IMR-90 (cell line): ENCODE measurements at regions not wholly inside any gene's neighbourhood (a gene's known extent, or its start where the extent isn't known, plus 50 kb on each side); places are given as distances from the start of the nearest gene placed in this dataset.

Experiments
- ATAC-seq: fragments of 200-7000 bp; cut with Tn5 transposase; 2 replicates; pipeline ENCODE4 v1.9.1; 2020; ENCODE audit warnings: low read depth, mild to moderate bottlenecking, moderate library complexity
- BruUV-seq: library from RNA; stranded (reverse); fragments of 400-500 nt; replicated peaks from 2 replicates; lab custom pipeline; 2021; lab: Mats Ljungman, UMichigan
- CTCF ChIA-PET: fragments of 300-600 bp; formaldehyde crosslinking; extraction: SDS; loops from one replicate; lab custom pipeline; 2021; ENCODE audit warnings: antibody characterized with exemption; lab: Yijun Ruan, JAX
- POLR2A ChIA-PET: fragments of 300-600 bp; sonication (Branson Sonifier 250); formaldehyde crosslinking; loops from one replicate; lab custom pipeline; 2022; ENCODE audit warnings: antibody characterized with exemption; ENCODE audit not compliant: unreplicated experiment; lab: Charles Lee
- DNase-seq: peaks from one replicate; pipeline ENCODE4 v3.0.0; 2013
- H2AFZ ChIP-seq: replicated peaks from 2 replicates; pipeline ENCODE3; 2013; ENCODE audit warnings: low read length, mild to moderate bottlenecking; ENCODE audit not compliant: poor library complexity
- H2AK5ac ChIP-seq: 2 replicates; pipeline ENCODE4 v1.6.1; 2013; ENCODE audit warnings: low read depth, low read length, inconsistent platforms
- H2AK9ac ChIP-seq: replicated peaks from 2 replicates; pipeline ENCODE3; 2013; ENCODE audit warnings: mild to moderate bottlenecking, low read depth, low read length, moderate library complexity; ENCODE audit not compliant: poor library complexity
- H2BK120ac ChIP-seq: 2 replicates; pipeline ENCODE4 v1.6.1; 2013; ENCODE audit warnings: low read depth, low read length, inconsistent platforms
- H2BK15ac ChIP-seq: 3 replicates; pipeline ENCODE4 v1.6.1; 2013; ENCODE audit warnings: low read depth, low read length, inconsistent platforms
- H2BK20ac ChIP-seq: 2 replicates; pipeline ENCODE4 v1.6.1; 2013; ENCODE audit warnings: low read depth, mild to moderate bottlenecking, inconsistent platforms, low read length, moderate library complexity
- H2BK5ac ChIP-seq: 2 replicates; pipeline ENCODE4 v1.6.1; 2013; ENCODE audit warnings: mild to moderate bottlenecking, low read depth, low read length, inconsistent platforms; ENCODE audit not compliant: poor library complexity, severe bottlenecking
- H3K14ac ChIP-seq: replicated peaks from 2 replicates; pipeline ENCODE4 v1.6.1; 2013; ENCODE audit warnings: low read depth, low read length, inconsistent platforms
- H3K18ac ChIP-seq: 2 replicates; pipeline ENCODE4 v1.6.1; 2013; ENCODE audit warnings: low read depth, low read length, control low read depth
- H3K23ac ChIP-seq: 2 replicates; pipeline ENCODE4 v1.6.1; 2013; ENCODE audit warnings: low read depth, low read length, inconsistent platforms
- H3K27ac ChIP-seq: 2 replicates; pipeline ENCODE4 v1.5.1; 2013; ENCODE audit warnings: mild to moderate bottlenecking, control low read depth, low read length; ENCODE audit not compliant: insufficient read depth
- H3K27me3 ChIP-seq: 2 replicates; pipeline ENCODE4 v1.6.1; 2013; ENCODE audit warnings: low read length; ENCODE audit not compliant: control insufficient read depth, insufficient read depth
- H3K36me3 ChIP-seq: 2 replicates; pipeline ENCODE4 v1.6.1; 2013; ENCODE audit warnings: low read length, mixed read lengths; ENCODE audit not compliant: control insufficient read depth, insufficient read depth
- H3K4ac ChIP-seq: 2 replicates; pipeline ENCODE4 v1.6.1; 2013; ENCODE audit warnings: low read depth, low read length, inconsistent platforms
- H3K4me1 ChIP-seq: 2 replicates; pipeline ENCODE4 v1.6.1; 2013; ENCODE audit warnings: low read length, mixed read lengths; ENCODE audit not compliant: control insufficient read depth, insufficient read depth
- H3K4me2 ChIP-seq: 2 replicates; pipeline ENCODE4 v1.6.1; 2013; ENCODE audit warnings: low read depth, mild to moderate bottlenecking, control low read depth, low read length, moderate library complexity
- H3K4me3 ChIP-seq: 2 replicates; pipeline ENCODE4 v1.5.1; 2013; ENCODE audit warnings: low read depth, mild to moderate bottlenecking, control low read depth, low read length, moderate library complexity; ENCODE audit not compliant: insufficient read depth
- H3K56ac ChIP-seq: 2 replicates; pipeline ENCODE4 v1.6.1; 2013; ENCODE audit warnings: low read length, inconsistent platforms; ENCODE audit not compliant: insufficient read depth; ENCODE audit errors: extremely low read depth
- H3K79me1 ChIP-seq, 2 experiments: 2 replicates each; pipeline ENCODE4 v1.6.1; 2013; ENCODE audit warnings: low read length in 2 of 2, inconsistent platforms in 1 of 2, low read depth in 1 of 2
- H3K9ac ChIP-seq: 2 replicates; pipeline ENCODE4 v1.6.1; 2013; ENCODE audit warnings: low read depth, low read length, control low read depth
- H3K9me1 ChIP-seq: 2 replicates; pipeline ENCODE4 v1.6.1; 2013; ENCODE audit warnings: low read length, inconsistent platforms; ENCODE audit not compliant: insufficient read depth
- H3K9me3 ChIP-seq: 2 replicates; pipeline ENCODE4 v1.6.1; 2013; ENCODE audit warnings: low read length; ENCODE audit not compliant: control insufficient read depth, insufficient read depth
- H4K20me1 ChIP-seq: 2 replicates; pipeline ENCODE4 v1.6.1; 2013; ENCODE audit warnings: low read length, inconsistent platforms; ENCODE audit not compliant: insufficient read depth
- H4K5ac ChIP-seq: 2 replicates; pipeline ENCODE4 v1.6.1; 2013; ENCODE audit warnings: mild to moderate bottlenecking, low read depth, low read length, control low read depth
- H4K8ac ChIP-seq, 2 experiments: 2 replicates each; pipeline ENCODE4 v1.6.1; 2013; ENCODE audit warnings: low read depth in 2 of 2, low read length in 2 of 2, control low read depth in 1 of 2, inconsistent platforms in 1 of 2
- H4K91ac ChIP-seq: 2 replicates; pipeline ENCODE4 v1.6.1; 2013; ENCODE audit warnings: low read depth, low read length, inconsistent platforms; ENCODE audit not compliant: insufficient read depth
- BHLHE40 ChIP-seq: fragments of 150-350 bp; IDR thresholded peaks from 2 replicates; pipeline ENCODE4 v1.6.1; 2016; ENCODE audit warnings: mild to moderate bottlenecking, low read depth, low read length
- CEBPB ChIP-seq: IDR thresholded peaks from 2 replicates; pipeline ENCODE4 v1.6.1; 2012; ENCODE audit warnings: low read depth, low read length, improper control_type of control experiment
- CHD1 ChIP-seq: IDR thresholded peaks from 2 replicates; pipeline ENCODE4 v1.6.1; 2012; ENCODE audit warnings: low read depth, low read length, improper control_type of control experiment
- ELK1 ChIP-seq: fragments of 150-350 bp; IDR thresholded peaks from 2 replicates; pipeline ENCODE4 v1.6.1; 2016; ENCODE audit warnings: low read depth, mild to moderate bottlenecking, low read length, moderate library complexity, borderline replicate concordance
- FOS ChIP-seq: fragments of 150-350 bp; IDR thresholded peaks from 2 replicates; pipeline ENCODE4 v1.6.1; 2016; ENCODE audit warnings: low read depth, low read length
- MAFK ChIP-seq: IDR thresholded peaks from 2 replicates; pipeline ENCODE4 v1.6.1; 2012; ENCODE audit warnings: low read depth, low read length, improper control_type of control experiment
- MAZ ChIP-seq: IDR thresholded peaks from 2 replicates; pipeline ENCODE4 v1.6.1; 2012; ENCODE audit warnings: low read depth, mild to moderate bottlenecking, low read length, improper control_type of control experiment, moderate library complexity, borderline replicate concordance
- NFE2L2 ChIP-seq: fragments of 150-350 bp; IDR thresholded peaks from 2 replicates; pipeline ENCODE4 v1.6.1; 2016; ENCODE audit warnings: low read depth, mild to moderate bottlenecking, low read length
- POLR2A ChIP-seq: IDR thresholded peaks from 2 replicates; pipeline ENCODE4 v1.6.1; 2012; ENCODE audit warnings: mild to moderate bottlenecking, low read depth, low read length
- RAD21 ChIP-seq: IDR thresholded peaks from 2 replicates; pipeline ENCODE4 v1.6.1; 2012; ENCODE audit warnings: low read length, improper control_type of control experiment
- RCOR1 ChIP-seq: IDR thresholded peaks from 2 replicates; pipeline ENCODE4 v1.6.1; 2012; ENCODE audit warnings: mild to moderate bottlenecking, low read length, improper control_type of control experiment; ENCODE audit not compliant: insufficient replicate concordance
- RFX5 ChIP-seq: IDR thresholded peaks from 2 replicates; pipeline ENCODE4 v1.8.0; 2012; ENCODE audit warnings: low read depth, mild to moderate bottlenecking, low read length, moderate library complexity
- SMC3 ChIP-seq: fragments of 150-350 bp; IDR thresholded peaks from 2 replicates; pipeline ENCODE4 v1.6.1; 2016; ENCODE audit warnings: low read depth, mild to moderate bottlenecking, antibody characterized with exemption, low read length, moderate library complexity
- USF2 ChIP-seq: fragments of 150-350 bp; IDR thresholded peaks from 2 replicates; pipeline ENCODE4 v1.6.1; 2017; ENCODE audit warnings: mild to moderate bottlenecking, antibody characterized with exemption, low read length, low read depth
- WGBS, 2 experiments: methylation state at CpG; one replicate each; pipeline versions ENCODE4 v1.1.5 to v1.1.7; 2013; ENCODE audit warnings: missing lambda C conversion rate in 2 of 2; ENCODE audit not compliant: insufficient read length in 1 of 2; ENCODE audit errors: extremely low coverage in 2 of 2; 5-methylcytosine and 5-hydroxymethylcytosine counted together
- dilution Hi-C: fragments of 300-500 bp; cut with HindIII; formaldehyde crosslinking; loops from one replicate; pipeline ENCODE4 v1.14.3; 2018; ENCODE audit warnings: low sequenced_read_pairs; ENCODE audit not compliant: unreplicated experiment
- in situ Hi-C: fragments of 300-500 bp; cut with MboI; formaldehyde crosslinking; loops from 3 replicates; pipeline ENCODE4 v1.14.3; 2019; ENCODE audit warnings: low sequenced_read_pairs, inconsistent platforms, mixed read lengths
- intact Hi-C: fragments of 100-400 bp; cut with micrococcal nuclease; formaldehyde crosslinking; loops from 2 replicates; pipeline ENCODE4 v1.10.0; 2022
- TF ChIP-seq, protein P1 (sequence below): conservative IDR thresholded peaks from 2 replicates; pipeline ENCODE4 v1.5.1; 2012; ENCODE audit warnings: mild to moderate bottlenecking, low read depth, low read length, improper control_type of control experiment

- Histone ChIP-seq H4K91ac (no peak overlapping the region), H3K4me1 (peaks cover 8% of the 10 kb centered on the region), H4K8ac (no peak overlapping the region), H2AK5ac (peak overlapping the region; percentile 46), H4K20me1 (no peaks in the 10 kb centered on the region), H3K9me1 (no peaks in the 10 kb centered on the region; the same call in 1 of the 2 replicates), H2AK9ac (no peak overlapping the region), H3K9ac (no peak overlapping the region), H3K4me3 (no peak overlapping the region), H3K36me3 (no peaks in the 10 kb centered on the region), H3K79me1 (no peaks in the 10 kb centered on the region), H3K27ac (no peak overlapping the region), H3K18ac (no peak overlapping the region), H2BK120ac (no peak overlapping the region), H3K23ac (no peak overlapping the region), H3K27me3 (no peaks in the 10 kb centered on the region; the same call in 1 of the 2 replicates), H2BK5ac (no peak overlapping the region), H2BK15ac (no peak overlapping the region), H2BK20ac (no peak overlapping the region), H4K5ac (no peak overlapping the region), H3K4me2 (no peak overlapping the region), H2AFZ (no peak overlapping the region), H3K14ac (no peak overlapping the region), H3K56ac (no peak overlapping the region), H3K4ac (no peak overlapping the region), H3K9me3 (no peaks in the 10 kb centered on the region)
- no TSS peak for BruUV-seq
- dilution Hi-C loops = no loop called here
- WGBS, 2 experiments = 50% methylated on average over 3 of the region's 6 CpGs; no CpG with 5 or more reads in 1 of the 2 experiments
- in situ Hi-C loops = loop anchor here (25.0 kb wide), 1 partner anchor 1069 kb away; no protein-coding TSS in a partner anchor
- intact Hi-C loops = no loop called here
- TF ChIP-seq MAFK (no peak), CEBPB (no peak), SMC3 (no peak), FOS (no peak), RAD21 (no peak), NFE2L2 (no peak), MAZ (no peak), ELK1 (no peak), CHD1 (no peak), POLR2A (no peak), RCOR1 (no peak), RFX5 (no peak), BHLHE40 (no peak), USF2 (no peak)
- TF ChIP-seq, protein P1, sequence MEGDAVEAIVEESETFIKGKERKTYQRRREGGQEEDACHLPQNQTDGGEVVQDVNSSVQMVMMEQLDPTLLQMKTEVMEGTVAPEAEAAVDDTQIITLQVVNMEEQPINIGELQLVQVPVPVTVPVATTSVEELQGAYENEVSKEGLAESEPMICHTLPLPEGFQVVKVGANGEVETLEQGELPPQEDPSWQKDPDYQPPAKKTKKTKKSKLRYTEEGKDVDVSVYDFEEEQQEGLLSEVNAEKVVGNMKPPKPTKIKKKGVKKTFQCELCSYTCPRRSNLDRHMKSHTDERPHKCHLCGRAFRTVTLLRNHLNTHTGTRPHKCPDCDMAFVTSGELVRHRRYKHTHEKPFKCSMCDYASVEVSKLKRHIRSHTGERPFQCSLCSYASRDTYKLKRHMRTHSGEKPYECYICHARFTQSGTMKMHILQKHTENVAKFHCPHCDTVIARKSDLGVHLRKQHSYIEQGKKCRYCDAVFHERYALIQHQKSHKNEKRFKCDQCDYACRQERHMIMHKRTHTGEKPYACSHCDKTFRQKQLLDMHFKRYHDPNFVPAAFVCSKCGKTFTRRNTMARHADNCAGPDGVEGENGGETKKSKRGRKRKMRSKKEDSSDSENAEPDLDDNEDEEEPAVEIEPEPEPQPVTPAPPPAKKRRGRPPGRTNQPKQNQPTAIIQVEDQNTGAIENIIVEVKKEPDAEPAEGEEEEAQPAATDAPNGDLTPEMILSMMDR = no peak
- no peak for DNase-seq
- ATAC-seq = no peak
- CTCF ChIA-PET = no interaction called here
- POLR2A ChIA-PET = no interaction called here
Observed at GRCh38 chr18:73831688-73832087, 315.9 kb downstream of the FBXO15 start.
